SK-N-SH (cell line): ENCODE measurements at regions not wholly inside any gene's neighbourhood (a gene's known extent, or its start where the extent isn't known, plus 50 kb on each side); places are given as distances from the start of the nearest gene placed in this dataset.

Experiments used
- CTCF ChIA-PET: fragments of 300-600, 350-600 bp; formaldehyde crosslinking; extraction: SDS; loops from one replicate; lab custom pipeline; 2021; lab: Yijun Ruan, JAX
- POLR2A ChIA-PET: fragments of 350-600 bp; sonication (Branson Sonifier 250); formaldehyde crosslinking; extraction: SDS; loops from one replicate; lab custom pipeline; 2020; ENCODE audit warnings: antibody characterized with exemption, inconsistent platforms; lab: Yijun Ruan, JAX
- DNase-seq: peaks from one replicate; pipeline ENCODE4 v3.0.0; 2012
- H2AFZ ChIP-seq: fragments of 200-600 bp; sonication (generic); 2 replicates; pipeline ENCODE4 v1.8.1; 2016; ENCODE audit warnings: antibody characterized with exemption, mild to moderate bottlenecking, low read depth
- H3F3A ChIP-seq: fragments of 200-600 bp; sonication (generic); replicated peaks from 2 replicates; pipeline ENCODE3; 2016; ENCODE audit warnings: antibody characterized with exemption, mild to moderate bottlenecking; ENCODE audit not compliant: insufficient read depth
- H3K27ac ChIP-seq, 2 experiments: fragments of 200-500 bp in 1 of 2; fragments of 200-600 bp in 1 of 2; sonication (Bioruptor generic) in 1 of 2; sonication (generic), shearing (Covaris generic) in 1 of 2; 2 replicates each; pipeline versions ENCODE4 v1.5.1 to v1.6.1; 2014 to 2016; ENCODE audit warnings: low read depth in 2 of 2, inconsistent platforms in 1 of 2, low read length in 1 of 2, mild to moderate bottlenecking in 1 of 2, mixed read lengths in 1 of 2
- H3K27me3 ChIP-seq: fragments of 200-600 bp; sonication (generic), shearing (Covaris generic); 2 replicates; pipeline ENCODE4 v1.6.1; 2016; ENCODE audit warnings: mixed run types; ENCODE audit not compliant: insufficient read depth
- H3K36me3 ChIP-seq, 2 experiments: fragments of 200-500 bp in 1 of 2; fragments of 200-600 bp in 1 of 2; sonication (Bioruptor generic) in 1 of 2; sonication (generic) in 1 of 2; replicated peaks in 1 of 2; 2 replicates each; pipeline versions ENCODE3 to v1.5.1; 2014 to 2016; ENCODE audit warnings: low read length in 1 of 2, mild to moderate bottlenecking in 1 of 2; ENCODE audit not compliant: insufficient read depth in 2 of 2, control insufficient read depth in 1 of 2
- H3K4me1 ChIP-seq, 2 experiments: fragments of 200-500 bp in 1 of 2; fragments of 200-600 bp in 1 of 2; sonication (Bioruptor generic) in 1 of 2; sonication (generic), shearing (Covaris generic) in 1 of 2; 2 replicates each; pipeline versions ENCODE4 v1.5.1 to v1.6.1; 2014 to 2016; ENCODE audit warnings: low read depth in 1 of 2, low read length in 1 of 2, mixed run types in 1 of 2; ENCODE audit not compliant: insufficient read depth in 2 of 2, control insufficient read depth in 1 of 2
- H3K4me2 ChIP-seq: fragments of 200-600 bp; sonication (generic), shearing (Covaris generic); 2 replicates; pipeline ENCODE4 v1.6.1; 2017; ENCODE audit warnings: mixed run types
- H3K4me3 ChIP-seq, 2 experiments: fragments of 200-500 bp in 1 of 2; fragments of 200-600 bp in 1 of 2; sonication (Bioruptor generic) in 1 of 2; sonication (generic), shearing (Covaris generic) in 1 of 2; 2 replicates each; pipeline versions ENCODE4 v1.5.1 to v1.8.1; 2014 to 2016; ENCODE audit warnings: low read depth in 2 of 2, inconsistent platforms in 1 of 2, low read length in 1 of 2, mild to moderate bottlenecking in 1 of 2, mixed read lengths in 1 of 2, moderate library complexity in 1 of 2
- H3K79me2 ChIP-seq: fragments of 200-600 bp; sonication (generic); 2 replicates; pipeline ENCODE4 v1.8.1; 2017; ENCODE audit warnings: mild to moderate bottlenecking; ENCODE audit not compliant: insufficient read depth
- H3K9ac ChIP-seq: fragments of 200-600 bp; sonication (generic); 2 replicates; pipeline ENCODE4 v1.6.1; 2017; ENCODE audit warnings: mixed run types
- H3K9me2 ChIP-seq: fragments of 200-600 bp; sonication (generic); 2 replicates; pipeline ENCODE4 v1.6.1; 2017; ENCODE audit warnings: mixed run types
- H3K9me3 ChIP-seq: fragments of 200-600 bp; sonication (generic); 2 replicates; pipeline ENCODE4 v1.6.1; 2017; ENCODE audit warnings: mixed run types, mild to moderate bottlenecking, moderate library complexity
- H4K20me1 ChIP-seq: fragments of 200-600 bp; sonication (generic); 2 replicates; pipeline ENCODE4 v1.6.1; 2017; ENCODE audit warnings: mild to moderate bottlenecking, mixed run types; ENCODE audit not compliant: insufficient read depth
- CHD2 ChIP-seq: fragments of 150-350 bp; IDR thresholded peaks from 2 replicates; pipeline ENCODE4 v1.6.1; 2018; ENCODE audit warnings: low read length; ENCODE audit not compliant: partially characterized antibody
- ELF1 ChIP-seq: IDR thresholded peaks from 2 replicates; pipeline ENCODE4 v1.4.0; 2012
- EP300 ChIP-seq, 2 experiments: IDR thresholded peaks; 2 replicates each; pipeline versions ENCODE4 v1.4.0 to v1.6.1; 2012; ENCODE audit warnings: borderline replicate concordance in 1 of 2, low read depth in 1 of 2, low read length in 1 of 2
- EZH2phosphoT487 ChIP-seq: fragments of 200-600 bp; sonication (generic); IDR thresholded peaks from 2 replicates; pipeline ENCODE4 v1.6.1; 2017; ENCODE audit warnings: low read depth, mixed run types, mild to moderate bottlenecking, antibody characterized with exemption, moderate library complexity, borderline replicate concordance
- FOSL2 ChIP-seq: IDR thresholded peaks from 2 replicates; pipeline ENCODE4 v1.4.0; 2012; ENCODE audit warnings: low read depth, mild to moderate bottlenecking, moderate library complexity, borderline replicate concordance
- FOXJ3 ChIP-seq: sonication (generic); formaldehyde crosslinking; IDR thresholded peaks from 2 replicates; pipeline ENCODE4 v1.5.1; 2020; ENCODE audit warnings: mild to moderate bottlenecking, missing genetic modification reagents
- FOXM1 ChIP-seq: IDR thresholded peaks from 2 replicates; pipeline ENCODE4 v1.4.0; 2012; ENCODE audit warnings: low read depth, mild to moderate bottlenecking
- GABPA ChIP-seq: IDR thresholded peaks from 2 replicates; pipeline ENCODE4 v1.4.0; 2012; ENCODE audit warnings: low read depth, mild to moderate bottlenecking
- GATA2 ChIP-seq: sonication (generic); formaldehyde crosslinking; IDR thresholded peaks from 2 replicates; pipeline ENCODE4 v1.5.0; 2020; ENCODE audit warnings: mild to moderate bottlenecking, missing genetic modification reagents
- JUND ChIP-seq: IDR thresholded peaks from 2 replicates; pipeline ENCODE4 v1.4.0; 2012
- MEF2A ChIP-seq: IDR thresholded peaks from 2 replicates; pipeline ENCODE4 v1.4.0; 2012; ENCODE audit warnings: low read depth, borderline replicate concordance
- NFIC ChIP-seq: IDR thresholded peaks from 2 replicates; pipeline ENCODE4 v1.4.0; 2012; ENCODE audit warnings: borderline replicate concordance
- POLR2AphosphoS5 ChIP-seq: IDR thresholded peaks from 2 replicates; pipeline ENCODE4 v1.6.1; 2012; ENCODE audit warnings: low read depth, low read length
- RCOR1 ChIP-seq: fragments of 150-350 bp; IDR thresholded peaks from 2 replicates; pipeline ENCODE4 v1.6.1; 2017; ENCODE audit warnings: antibody characterized with exemption, low read length
- REST ChIP-seq: IDR thresholded peaks from 2 replicates; pipeline ENCODE4 v1.6.1; 2012; ENCODE audit warnings: mild to moderate bottlenecking, low read depth, low read length, moderate library complexity
- RFX5 ChIP-seq: IDR thresholded peaks from 2 replicates; pipeline ENCODE4 v1.6.1; 2012; ENCODE audit warnings: mild to moderate bottlenecking, improper control_type of control experiment, low read length
- RXRA ChIP-seq: IDR thresholded peaks from 2 replicates; pipeline ENCODE4 v1.4.0; 2012; ENCODE audit warnings: low read depth, mild to moderate bottlenecking, borderline replicate concordance
- SMC3 ChIP-seq: IDR thresholded peaks from 2 replicates; pipeline ENCODE4 v1.6.1; 2012; ENCODE audit warnings: low read depth, low read length, improper control_type of control experiment
- TCF12 ChIP-seq: IDR thresholded peaks from 2 replicates; pipeline ENCODE4 v1.4.0; 2012
- USF1 ChIP-seq: IDR thresholded peaks from 2 replicates; pipeline ENCODE4 v1.4.0; 2012; ENCODE audit warnings: low read depth, borderline replicate concordance
- WGBS: methylation state at CpG from one replicate; pipeline ENCODE4 v1.1.6; 2017; ENCODE audit warnings: low lambda C conversion rate; 5-methylcytosine and 5-hydroxymethylcytosine counted together

GRCh38 chr3:150324788-150325187 is 83.3 kb upstream of the TSC22D2 start:
- no peaks in the 10 kb centered on the region for H3K9me3 ChIP-seq
- no peak for TF ChIP-seq USF1
- TF ChIP-seq MEF2A = no peak
- TF ChIP-seq FOSL2 = no peak
- TF ChIP-seq GATA2 (CRISPR knock-in tag) = no peak
- TF ChIP-seq SMC3 = no peak
- TF ChIP-seq CHD2 = no peak
- TF ChIP-seq RFX5 = no peak
- TF ChIP-seq REST = no peak
- TF ChIP-seq RCOR1 = no peak
- TF ChIP-seq FOXJ3 (CRISPR knock-in tag) = no peak
- TF ChIP-seq NFIC = no peak
- TF ChIP-seq ELF1 = no peak
- no peak for TF ChIP-seq JUND
- TF ChIP-seq EZH2phosphoT487 = no peak
- TF ChIP-seq FOXM1 = no peak
- no peak for TF ChIP-seq TCF12
- TF ChIP-seq, all 33 proteins: peak for 0
- Histone ChIP-seq H2AFZ (no peak overlapping the region), H3K27ac (no peak overlapping the region), H3K4me1 (peaks cover 0 to 2% of the 10 kb centered on the region in 2 experiments; a peak in 1 of 4 replicates), H3K36me3 (no peaks in the 10 kb centered on the region), H3F3A (peaks cover 10% of the 10 kb centered on the region), H3K4me2 (no peak overlapping the region), H3K9me2 (no peaks in the 10 kb centered on the region), H3K27me3 (no peaks in the 10 kb centered on the region), H3K4me3 (no peak overlapping the region), H4K20me1 (no peaks in the 10 kb centered on the region), H3K9ac (no peak overlapping the region), H3K79me2 (no peaks in the 10 kb centered on the region)
- DNase-seq = no peak
- 76% methylated on average over 4 of the region's 4 CpGs for WGBS
- POLR2A ChIA-PET = no interaction called here
- CTCF ChIA-PET = interaction anchor here (1.5 kb wide), 1 partner anchor 38 kb away, joined by 3 read pairs; no protein-coding TSS in a partner anchor

- H3K9ac ChIP-seq = no peak overlapping the region
- WGBS = 90% methylated on average over 3 of the region's 3 CpGs
- H3K9me2 ChIP-seq = no peaks in the 10 kb centered on the region
- H3K9me3 ChIP-seq = no peaks in the 10 kb centered on the region
- H3K4me2 ChIP-seq = no peak overlapping the region
- H4K20me1 ChIP-seq = no peaks in the 10 kb centered on the region
- no peak overlapping the region for H2AFZ ChIP-seq
- peaks cover 0 to 5% of the 10 kb centered on the region in 2 experiments; a peak in 1 of 4 replicates for H3K4me1 ChIP-seq
- H3F3A ChIP-seq = peaks cover 13% of the 10 kb centered on the region
- no peaks in the 10 kb centered on the region for H3K79me2 ChIP-seq
- H3K27ac ChIP-seq = no peak overlapping the region
- no peak for DNase-seq
- H3K27me3 ChIP-seq = no peaks in the 10 kb centered on the region
- H3K36me3 ChIP-seq = no peaks in the 10 kb centered on the region
- H3K4me3 ChIP-seq = no peak overlapping the region
- ChIA-PET CTCF (interaction anchor here (1.0 to 1.5 kb wide), 2 partner anchors 38 to 85 kb away, joined by 3 read pairs; no protein-coding TSS in a partner anchor), POLR2A (no interaction called here)
- TF ChIP-seq POLR2AphosphoS5 (no peak), REST (no peak), RXRA (no peak), RCOR1 (no peak), USF1 (no peak), RFX5 (no peak), GABPA (no peak), EP300 (IDR thresholded peaks at IDR 0.05; ENCODE audit: borderline replicate concordance in 1 of 2, low read depth in 1 of 2, low read length in 1 of 2) (no peak)
Measured at GRCh38 chr3:150324245-150324644, 83.9 kb upstream of the TSC22D2 start.
